HCT116 (cell line): ENCODE measurements at regions not wholly inside any gene's neighbourhood (a gene's known extent, or its start where the extent isn't known, plus 50 kb on each side); places are given as distances from the start of the nearest gene placed in this dataset.

Source experiments
- ATAC-seq: fragments of 200-7000 bp; cut with Tn5 transposase; 2 replicates; pipeline ENCODE4 v1.9.1; 2020; ENCODE audit warnings: mild to moderate bottlenecking, moderate library complexity
- BruUV-seq: library from RNA; stranded (reverse); fragments of 400-500 nt; replicated peaks from 2 replicates; lab custom pipeline; 2021; lab: Mats Ljungman, UMichigan
- CTCF ChIA-PET: fragments of 300-600 bp; sonication (Branson Sonifier 250); formaldehyde crosslinking; loops from one replicate; lab custom pipeline; 2021; ENCODE audit warnings: antibody characterized with exemption; lab: Charles Lee
- POLR2A ChIA-PET: fragments of 300-600, 350-600 bp; sonication (Branson Sonifier 250); formaldehyde crosslinking; loops from one replicate; lab custom pipeline; 2021; ENCODE audit warnings: antibody characterized with exemption; lab: Charles Lee
- RAD21 ChIA-PET, 2 experiments: fragments of 300-600 bp; sonication (Branson Sonifier 250); formaldehyde crosslinking; loops; one replicate each; lab custom pipeline; 2023; ENCODE audit warnings: low total read pairs in 2 of 2; ENCODE audit not compliant: uncharacterized antibody in 2 of 2, unreplicated experiment in 2 of 2, low non-redundant PET in 1 of 2; lab: Charles Lee
- DNase-seq: peaks from one replicate; pipeline ENCODE4 v3.0.0-alpha.2; 2010; ENCODE audit warnings: low read depth, low spot score
- H2AFZ ChIP-seq: fragments of 200-600 bp; shearing (Covaris generic), sonication (generic); 2 replicates; pipeline ENCODE4 v1.6.1; 2017; ENCODE audit warnings: low read depth, mixed run types, mixed read lengths, antibody characterized with exemption, low read length; ENCODE audit not compliant: poor library complexity, severe bottlenecking
- H3K27ac ChIP-seq: 2 replicates; pipeline ENCODE4 v1.5.1; 2012; ENCODE audit warnings: low read depth, low read length
- H3K27me3 ChIP-seq: fragments of 200-600 bp; sonication (generic); 2 replicates; pipeline ENCODE4 v1.6.1; 2016; ENCODE audit warnings: mixed run types, low read length, mixed read lengths; ENCODE audit not compliant: insufficient read depth
- H3K36me3 ChIP-seq, 2 experiments: fragments of 200-500 bp in 1 of 2; fragments of 200-600 bp in 1 of 2; sonication (Bioruptor generic) in 1 of 2; sonication (generic) in 1 of 2; 2 replicates each; pipeline versions ENCODE4 v1.5.1 to v1.6.1; 2014 to 2016; ENCODE audit warnings: low read length in 2 of 2, inconsistent platforms in 1 of 2, mixed read lengths in 1 of 2, mixed run types in 1 of 2; ENCODE audit not compliant: insufficient read depth in 2 of 2, control insufficient read depth in 1 of 2
- H3K4me1 ChIP-seq, 2 experiments: fragments of 200-600 bp in 1 of 2; sonication (generic) in 1 of 2; 2 replicates each; pipeline versions ENCODE4 v1.5.1 to v1.6.1; 2012 to 2017; ENCODE audit warnings: low read length in 2 of 2, inconsistent platforms in 1 of 2, mild to moderate bottlenecking in 1 of 2, mixed read lengths in 1 of 2, mixed run types in 1 of 2, moderate library complexity in 1 of 2; ENCODE audit not compliant: insufficient read depth in 2 of 2, control insufficient read depth in 1 of 2
- H3K4me2 ChIP-seq: fragments of 200-600 bp; sonication (generic); 2 replicates; pipeline ENCODE4 v1.6.1; 2017; ENCODE audit warnings: mixed run types, low read length, mixed read lengths
- H3K4me3 ChIP-seq, 2 experiments: fragments of 200-600 bp in 1 of 2; sonication (generic) in 1 of 2; replicated peaks in 1 of 2; 2 replicates each; pipeline ENCODE4 v1.5.1; 2011 to 2016; ENCODE audit warnings: low read length in 2 of 2, control low read depth in 1 of 2, low read depth in 1 of 2, mild to moderate bottlenecking in 1 of 2, mixed read lengths in 1 of 2, mixed run types in 1 of 2
- H3K79me2 ChIP-seq: fragments of 200-600 bp; sonication (generic); 2 replicates; pipeline ENCODE4 v1.6.1; 2017; ENCODE audit warnings: mild to moderate bottlenecking, mixed run types, low read length, moderate library complexity, mixed read lengths; ENCODE audit not compliant: insufficient read depth
- H3K9ac ChIP-seq: fragments of 200-600 bp; sonication (generic); 2 replicates; pipeline ENCODE4 v1.6.1; 2016; ENCODE audit warnings: low read length, mixed read lengths
- H3K9me2 ChIP-seq: fragments of 200-600 bp; sonication (generic), shearing (Covaris generic); 2 replicates; pipeline ENCODE4 v1.6.1; 2017; ENCODE audit warnings: mixed run types, mild to moderate bottlenecking, moderate library complexity; ENCODE audit not compliant: insufficient read depth
- H3K9me3 ChIP-seq, 2 experiments: fragments of 200-500 bp in 1 of 2; fragments of 200-600 bp in 1 of 2; sonication (Bioruptor generic) in 1 of 2; sonication (generic) in 1 of 2; 2 replicates each; pipeline ENCODE4 v1.6.1; 2014 to 2017; ENCODE audit warnings: low read length in 2 of 2, mixed read lengths in 2 of 2, inconsistent platforms in 1 of 2, low read depth in 1 of 2, mild to moderate bottlenecking in 1 of 2, mixed run types in 1 of 2, moderate library complexity in 1 of 2; ENCODE audit not compliant: control insufficient read depth in 1 of 2, insufficient read depth in 1 of 2
- H4K20me1 ChIP-seq: fragments of 200-600 bp; sonication (generic), shearing (Covaris generic); 2 replicates; pipeline ENCODE4 v1.6.1; 2017; ENCODE audit warnings: mixed run types, mild to moderate bottlenecking, moderate library complexity; ENCODE audit not compliant: insufficient read depth
- ATF3 ChIP-seq: IDR thresholded peaks from 2 replicates; pipeline ENCODE4 v1.6.1; 2012
- CBX3 ChIP-seq: IDR thresholded peaks from 2 replicates; pipeline ENCODE4 v1.6.1; 2012; ENCODE audit warnings: low read depth
- CEBPB ChIP-seq: IDR thresholded peaks from 2 replicates; pipeline ENCODE4 v1.6.1; 2012; ENCODE audit warnings: low read depth
- CTCF ChIP-seq, 3 experiments: fragments of 200-600 bp in 1 of 3; sonication (generic) in 1 of 3; IDR thresholded peaks in 2 of 3; conservative IDR thresholded peaks in 1 of 3; 2 replicates each; pipeline ENCODE4 v1.5.1; 2012 to 2017; ENCODE audit warnings: low read depth in 2 of 3, low read length in 2 of 3, antibody characterized with exemption in 1 of 3, borderline replicate concordance in 1 of 3, control low read depth in 1 of 3, mild to moderate bottlenecking in 1 of 3, mixed read lengths in 1 of 3, mixed run types in 1 of 3, moderate library complexity in 1 of 3; ENCODE audit not compliant: insufficient read depth in 1 of 3
- EGR1 ChIP-seq: IDR thresholded peaks from 2 replicates; pipeline ENCODE4 v1.6.1; 2012; ENCODE audit warnings: low read depth
- ELF1 ChIP-seq: IDR thresholded peaks from 2 replicates; pipeline ENCODE4 v1.6.1; 2012; ENCODE audit warnings: low read depth, borderline replicate concordance
- FOSL1 ChIP-seq: IDR thresholded peaks from 2 replicates; pipeline ENCODE4 v1.6.1; 2012; ENCODE audit warnings: low read depth
- JUND ChIP-seq: IDR thresholded peaks from 2 replicates; pipeline ENCODE4 v1.6.1; 2012
- MAX ChIP-seq: IDR thresholded peaks from 2 replicates; pipeline ENCODE4 v1.6.1; 2012
- POLR2A ChIP-seq: IDR thresholded peaks from 2 replicates; pipeline ENCODE4 v1.7.0; 2011; ENCODE audit warnings: borderline replicate concordance; ENCODE audit not compliant: insufficient read depth, insufficient read length; ENCODE audit errors: extremely low read depth
- RAD21 ChIP-seq: IDR thresholded peaks from 2 replicates; pipeline ENCODE4 v1.6.1; 2012; ENCODE audit warnings: low read depth, mild to moderate bottlenecking
- REST ChIP-seq: IDR thresholded peaks from 2 replicates; pipeline ENCODE4 v1.6.1; 2012; ENCODE audit warnings: low read depth
- SP1 ChIP-seq: IDR thresholded peaks from 2 replicates; pipeline ENCODE4 v1.6.1; 2012; ENCODE audit warnings: low read depth
- SRF ChIP-seq: IDR thresholded peaks from 2 replicates; pipeline ENCODE4 v1.6.1; 2012; ENCODE audit warnings: low read depth
- YY1 ChIP-seq: IDR thresholded peaks from 2 replicates; pipeline ENCODE4 v1.6.1; 2011; ENCODE audit warnings: low read length, low read depth, moderate library complexity, mild to moderate bottlenecking; ENCODE audit not compliant: insufficient replicate concordance; ENCODE audit errors: extremely low read depth
- ZBTB33 ChIP-seq: IDR thresholded peaks from 2 replicates; pipeline ENCODE4 v1.6.1; 2011; ENCODE audit warnings: mild to moderate bottlenecking, low read length, moderate library complexity; ENCODE audit not compliant: insufficient replicate concordance; ENCODE audit errors: extremely low read depth
- ZFX ChIP-seq: fragments of 450-650 bp; IDR thresholded peaks from 2 replicates; pipeline ENCODE4 v1.6.1; 2017
- ZNF274 ChIP-seq: fragments of 200-500 bp; sonication (Bioruptor generic); IDR thresholded peaks from 2 replicates; pipeline ENCODE4 v1.6.1; 2014; ENCODE audit warnings: mild to moderate bottlenecking, low read depth, low read length, inconsistent platforms
- intact Hi-C: fragments of 100-400 bp; cut with micrococcal nuclease; formaldehyde crosslinking; loops from 2 replicates; pipeline ENCODE4 v1.10.0; 2022

GRCh38 chr1:212231372-212231771 is 53.8 kb upstream of the PPP2R5A start:
- no peak for TF ChIP-seq JUND
- no peak for TF ChIP-seq CEBPB
- no peak for TF ChIP-seq ATF3
- TF ChIP-seq REST = no peak
- TF ChIP-seq ELF1 = no peak
- TF ChIP-seq SP1 = no peak
- no peak for TF ChIP-seq FOSL1
- no peak for TF ChIP-seq MAX
- no peak for TF ChIP-seq ZFX
- no peak for TF ChIP-seq ZNF274
- no peak for TF ChIP-seq SRF
- TF ChIP-seq RAD21 = no peak
- no peak for TF ChIP-seq YY1
- no peak for TF ChIP-seq EGR1
- no peak for TF ChIP-seq ZBTB33
- no peak for TF ChIP-seq CBX3
- no peak for TF ChIP-seq POLR2A
- no peak for TF ChIP-seq CTCF (IDR thresholded peaks at IDR 0.05 in 2 of 3, conservative IDR thresholded peaks at IDR 0.05 in 1 of 3; ENCODE audit: borderline replicate concordance in 1 of 3, insufficient read depth in 1 of 3, low read depth in 2 of 3, low read length in 2 of 3)
- no TSS peak for BruUV-seq
- POLR2A ChIA-PET = no interaction called here
- H3K9ac ChIP-seq = no peak overlapping the region
- no peaks in the 10 kb centered on the region for H3K9me3 ChIP-seq
- no peak overlapping the region for H3K27ac ChIP-seq
- CTCF ChIA-PET = no interaction called here
- no peak for DNase-seq
- H3K9me2 ChIP-seq = no peaks in the 10 kb centered on the region
- RAD21 ChIA-PET = no interaction called here
- no peaks in the 10 kb centered on the region for H4K20me1 ChIP-seq
- intact Hi-C loops = no loop called here
- H3K4me1 ChIP-seq = peaks cover 16 to 29% of the 10 kb centered on the region in 2 experiments
- no peak overlapping the region for H3K4me2 ChIP-seq
- ATAC-seq = no peak
- no peaks in the 10 kb centered on the region for H3K79me2 ChIP-seq
- no peaks in the 10 kb centered on the region for H3K36me3 ChIP-seq
- H3K27me3 ChIP-seq = no peaks in the 10 kb centered on the region
- no peak overlapping the region for H3K4me3 ChIP-seq
- H2AFZ ChIP-seq = no peak overlapping the region
